ENCODE measurements at regions not wholly inside any gene's neighbourhood (a gene's known extent, or its start where the extent isn't known, plus 50 kb on each side); places are given as distances from the start of the nearest gene placed in this dataset.

DNA sequence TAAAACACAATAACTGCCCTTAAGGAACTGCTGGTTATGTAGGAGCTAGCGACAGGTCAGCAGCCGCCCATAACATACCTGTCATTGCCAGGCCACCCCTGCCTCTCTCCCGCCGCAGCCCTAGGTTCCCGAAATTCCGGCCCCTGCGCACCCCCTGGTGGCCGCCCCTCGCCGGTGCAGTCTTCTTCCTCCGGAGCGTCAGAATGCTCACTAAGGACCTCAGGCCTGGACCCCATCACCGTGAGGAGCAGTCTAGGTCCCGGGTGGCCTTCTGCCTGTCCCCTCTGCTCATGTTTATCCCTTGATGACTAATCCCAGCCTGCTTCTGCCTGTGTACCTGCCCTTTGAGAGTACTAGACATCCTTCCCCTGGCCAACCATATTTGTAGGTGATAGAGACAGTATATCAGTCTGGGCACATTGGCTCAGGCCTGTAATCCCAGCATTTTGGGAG lies 115.7 kb upstream of the SLC1A4 start:
- TF ChIP-seq, protein P1, sequence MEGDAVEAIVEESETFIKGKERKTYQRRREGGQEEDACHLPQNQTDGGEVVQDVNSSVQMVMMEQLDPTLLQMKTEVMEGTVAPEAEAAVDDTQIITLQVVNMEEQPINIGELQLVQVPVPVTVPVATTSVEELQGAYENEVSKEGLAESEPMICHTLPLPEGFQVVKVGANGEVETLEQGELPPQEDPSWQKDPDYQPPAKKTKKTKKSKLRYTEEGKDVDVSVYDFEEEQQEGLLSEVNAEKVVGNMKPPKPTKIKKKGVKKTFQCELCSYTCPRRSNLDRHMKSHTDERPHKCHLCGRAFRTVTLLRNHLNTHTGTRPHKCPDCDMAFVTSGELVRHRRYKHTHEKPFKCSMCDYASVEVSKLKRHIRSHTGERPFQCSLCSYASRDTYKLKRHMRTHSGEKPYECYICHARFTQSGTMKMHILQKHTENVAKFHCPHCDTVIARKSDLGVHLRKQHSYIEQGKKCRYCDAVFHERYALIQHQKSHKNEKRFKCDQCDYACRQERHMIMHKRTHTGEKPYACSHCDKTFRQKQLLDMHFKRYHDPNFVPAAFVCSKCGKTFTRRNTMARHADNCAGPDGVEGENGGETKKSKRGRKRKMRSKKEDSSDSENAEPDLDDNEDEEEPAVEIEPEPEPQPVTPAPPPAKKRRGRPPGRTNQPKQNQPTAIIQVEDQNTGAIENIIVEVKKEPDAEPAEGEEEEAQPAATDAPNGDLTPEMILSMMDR (IDR thresholded peaks at IDR 0.05), result peak; percentile 69

- TF ChIP-seq, protein P1 (IDR thresholded peaks at IDR 0.05), result no peak
These were observed 114.6 kb upstream of the SLC1A4 start for GRCh38 chr2:64874593-64874992.

- TF ChIP-seq, protein P1 (IDR thresholded peaks at IDR 0.05), result no peak
These were observed 113.8 kb upstream of the SLC1A4 start for GRCh38 chr2:64875368-64875767.

DNA sequence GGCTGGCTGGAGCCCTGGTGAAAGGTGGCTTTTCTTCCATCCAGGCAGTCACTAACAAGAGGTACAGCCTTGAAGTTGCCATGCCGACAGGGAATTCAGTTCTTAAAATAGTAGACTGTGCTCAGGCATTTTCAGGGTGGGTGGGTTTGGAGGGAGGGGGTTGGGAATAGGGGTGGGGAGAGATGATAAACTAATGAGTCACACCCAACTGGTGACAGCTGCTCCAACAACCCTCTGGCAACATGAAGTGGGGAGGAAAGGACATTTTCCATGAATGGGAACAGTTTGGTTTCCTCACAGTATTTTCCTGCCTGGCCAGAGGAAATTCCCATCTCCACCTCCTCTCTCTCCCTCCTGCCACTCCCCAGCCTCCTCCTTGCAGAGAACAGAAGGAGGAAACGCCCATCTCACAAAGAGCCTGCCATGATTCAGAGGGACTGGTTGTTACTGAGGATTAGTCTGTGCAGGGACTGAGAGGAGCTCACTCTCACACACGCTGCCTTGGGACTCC lies 113.0 kb upstream of the SLC1A4 start:
- TF ChIP-seq, protein P1 (IDR thresholded peaks at IDR 0.05), result no peak

- TF ChIP-seq, protein P1 (IDR thresholded peaks at IDR 0.05), result no peak
These were observed 109.5 kb upstream of the SLC1A4 start for GRCh38 chr2:64879745-64880144.

- TF ChIP-seq, protein P1 (IDR thresholded peaks at IDR 0.05), result no peak
These were observed 108.8 kb upstream of the SLC1A4 start for GRCh38 chr2:64880193-64880951.

GRCh38 chr2:64881037-64881492 lies 108.1 kb upstream of the SLC1A4 start:
- TF ChIP-seq, protein P1 (IDR thresholded peaks at IDR 0.05), result no peak
